HepG2 (cell line): ENCODE measurements at regions not wholly inside any gene's neighbourhood (a gene's known extent, or its start where the extent isn't known, plus 50 kb on each side); places are given as distances from the start of the nearest gene placed in this dataset.

ENCODE experiments used
- BRD4 ChIP-seq: sonication (generic); formaldehyde crosslinking; IDR thresholded peaks from 2 replicates; pipeline ENCODE4 v1.4.0; 2020; ENCODE audit warnings: missing genetic modification reagents
- ESRRA ChIP-seq: sonication (generic); formaldehyde crosslinking; IDR thresholded peaks from 2 replicates; pipeline ENCODE4 v1.5.1; 2020; ENCODE audit warnings: mild to moderate bottlenecking, low read depth, missing genetic modification reagents
- FOXK1 ChIP-seq: sonication (generic); formaldehyde crosslinking; IDR thresholded peaks from 2 replicates; pipeline ENCODE4 v1.4.0; 2020; ENCODE audit warnings: low read depth, missing genetic modification reagents, borderline replicate concordance
- JUN ChIP-seq: sonication (generic); formaldehyde crosslinking; IDR thresholded peaks from 2 replicates; pipeline ENCODE4 v1.4.0; 2020; ENCODE audit warnings: mild to moderate bottlenecking, missing genetic modification reagents
- YY1 ChIP-seq: IDR thresholded peaks from 2 replicates; pipeline ENCODE4 v1.6.1; 2011; ENCODE audit warnings: low read length, low read depth, moderate library complexity, mild to moderate bottlenecking; ENCODE audit not compliant: insufficient read depth, insufficient replicate concordance
- ZNF121 ChIP-seq: sonication (generic); formaldehyde crosslinking; IDR thresholded peaks from 2 replicates; pipeline ENCODE4 v1.5.0; 2020; ENCODE audit warnings: mild to moderate bottlenecking, missing genetic modification reagents
- ZNF510 ChIP-seq: sonication (generic); formaldehyde crosslinking; IDR thresholded peaks from 2 replicates; pipeline ENCODE4 v1.4.0; 2020; ENCODE audit warnings: low read depth, mild to moderate bottlenecking, missing genetic modification reagents
- ZNF724P ChIP-seq: sonication (generic); formaldehyde crosslinking; IDR thresholded peaks from 2 replicates; pipeline ENCODE4 v1.8.0; 2022; ENCODE audit warnings: missing genetic modification reagents, borderline replicate concordance
- TF ChIP-seq, protein P1 (sequence below): sonication (generic); formaldehyde crosslinking; conservative IDR thresholded peaks from 2 replicates; pipeline ENCODE4 v1.4.0; 2020; ENCODE audit warnings: missing genetic modification reagents
- TF ChIP-seq, protein P2 (sequence below), 2 experiments: IDR thresholded peaks; 2 replicates each; pipeline ENCODE4 v1.6.1; 2011 to 2012; ENCODE audit warnings: low read length in 2 of 2, borderline replicate concordance in 1 of 2, low read depth in 1 of 2, mild to moderate bottlenecking in 1 of 2, moderate library complexity in 1 of 2
- TF ChIP-seq, protein P3 (sequence below): sonication (generic); formaldehyde crosslinking; IDR thresholded peaks from 2 replicates; pipeline ENCODE4 v1.5.0; 2020; ENCODE audit warnings: mild to moderate bottlenecking, missing genetic modification reagents, moderate library complexity
- TF ChIP-seq, protein P4 (sequence below), 2 experiments: fragments of 450-650 bp in 1 of 2; sonication (generic) in 1 of 2; formaldehyde crosslinking; IDR thresholded peaks; 2 replicates each; pipeline versions ENCODE4 v1.5.0 to v1.8.0; 2020 to 2022; ENCODE audit warnings: mild to moderate bottlenecking in 1 of 2, missing genetic modification reagents in 1 of 2

DNA sequence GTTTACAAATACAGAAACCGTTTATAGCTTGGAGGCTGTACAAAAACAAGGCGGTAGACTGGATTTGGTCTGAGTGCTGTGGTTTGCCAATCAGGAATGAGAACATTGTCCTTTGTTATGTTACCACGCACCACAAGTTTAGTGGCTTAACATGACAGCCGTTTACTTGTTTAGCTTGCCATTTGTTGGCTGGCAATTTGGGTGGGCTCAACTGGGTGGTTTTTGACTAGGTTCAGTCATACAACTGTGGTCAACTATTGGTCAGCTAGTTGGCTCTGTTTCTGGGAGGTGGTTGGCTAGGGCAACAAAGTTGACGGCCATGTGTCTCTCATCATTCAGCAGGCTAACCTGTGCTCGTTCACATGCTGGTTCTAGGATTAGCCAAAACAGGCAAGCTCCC is 60.1 kb upstream of the SP8 start:
- TF ChIP-seq ZNF510 (CRISPR knock-in tag), result no peak
- no peak for TF ChIP-seq ZNF121 (CRISPR knock-in tag)
- no peak for TF ChIP-seq YY1
- TF ChIP-seq ZNF724P, result no peak
- TF ChIP-seq, protein P1, sequence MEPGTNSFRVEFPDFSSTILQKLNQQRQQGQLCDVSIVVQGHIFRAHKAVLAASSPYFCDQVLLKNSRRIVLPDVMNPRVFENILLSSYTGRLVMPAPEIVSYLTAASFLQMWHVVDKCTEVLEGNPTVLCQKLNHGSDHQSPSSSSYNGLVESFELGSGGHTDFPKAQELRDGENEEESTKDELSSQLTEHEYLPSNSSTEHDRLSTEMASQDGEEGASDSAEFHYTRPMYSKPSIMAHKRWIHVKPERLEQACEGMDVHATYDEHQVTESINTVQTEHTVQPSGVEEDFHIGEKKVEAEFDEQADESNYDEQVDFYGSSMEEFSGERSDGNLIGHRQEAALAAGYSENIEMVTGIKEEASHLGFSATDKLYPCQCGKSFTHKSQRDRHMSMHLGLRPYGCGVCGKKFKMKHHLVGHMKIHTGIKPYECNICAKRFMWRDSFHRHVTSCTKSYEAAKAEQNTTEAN, result no peak
- TF ChIP-seq, protein P2, sequence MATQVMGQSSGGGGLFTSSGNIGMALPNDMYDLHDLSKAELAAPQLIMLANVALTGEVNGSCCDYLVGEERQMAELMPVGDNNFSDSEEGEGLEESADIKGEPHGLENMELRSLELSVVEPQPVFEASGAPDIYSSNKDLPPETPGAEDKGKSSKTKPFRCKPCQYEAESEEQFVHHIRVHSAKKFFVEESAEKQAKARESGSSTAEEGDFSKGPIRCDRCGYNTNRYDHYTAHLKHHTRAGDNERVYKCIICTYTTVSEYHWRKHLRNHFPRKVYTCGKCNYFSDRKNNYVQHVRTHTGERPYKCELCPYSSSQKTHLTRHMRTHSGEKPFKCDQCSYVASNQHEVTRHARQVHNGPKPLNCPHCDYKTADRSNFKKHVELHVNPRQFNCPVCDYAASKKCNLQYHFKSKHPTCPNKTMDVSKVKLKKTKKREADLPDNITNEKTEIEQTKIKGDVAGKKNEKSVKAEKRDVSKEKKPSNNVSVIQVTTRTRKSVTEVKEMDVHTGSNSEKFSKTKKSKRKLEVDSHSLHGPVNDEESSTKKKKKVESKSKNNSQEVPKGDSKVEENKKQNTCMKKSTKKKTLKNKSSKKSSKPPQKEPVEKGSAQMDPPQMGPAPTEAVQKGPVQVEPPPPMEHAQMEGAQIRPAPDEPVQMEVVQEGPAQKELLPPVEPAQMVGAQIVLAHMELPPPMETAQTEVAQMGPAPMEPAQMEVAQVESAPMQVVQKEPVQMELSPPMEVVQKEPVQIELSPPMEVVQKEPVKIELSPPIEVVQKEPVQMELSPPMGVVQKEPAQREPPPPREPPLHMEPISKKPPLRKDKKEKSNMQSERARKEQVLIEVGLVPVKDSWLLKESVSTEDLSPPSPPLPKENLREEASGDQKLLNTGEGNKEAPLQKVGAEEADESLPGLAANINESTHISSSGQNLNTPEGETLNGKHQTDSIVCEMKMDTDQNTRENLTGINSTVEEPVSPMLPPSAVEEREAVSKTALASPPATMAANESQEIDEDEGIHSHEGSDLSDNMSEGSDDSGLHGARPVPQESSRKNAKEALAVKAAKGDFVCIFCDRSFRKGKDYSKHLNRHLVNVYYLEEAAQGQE (IDR thresholded peaks at IDR 0.05; ENCODE audit: borderline replicate concordance in 1 of 2, low read depth in 1 of 2, low read length in 2 of 2), result no peak
- TF ChIP-seq FOXK1, result no peak
- TF ChIP-seq BRD4 (CRISPR knock-in tag), result no peak
- TF ChIP-seq, protein P3, sequence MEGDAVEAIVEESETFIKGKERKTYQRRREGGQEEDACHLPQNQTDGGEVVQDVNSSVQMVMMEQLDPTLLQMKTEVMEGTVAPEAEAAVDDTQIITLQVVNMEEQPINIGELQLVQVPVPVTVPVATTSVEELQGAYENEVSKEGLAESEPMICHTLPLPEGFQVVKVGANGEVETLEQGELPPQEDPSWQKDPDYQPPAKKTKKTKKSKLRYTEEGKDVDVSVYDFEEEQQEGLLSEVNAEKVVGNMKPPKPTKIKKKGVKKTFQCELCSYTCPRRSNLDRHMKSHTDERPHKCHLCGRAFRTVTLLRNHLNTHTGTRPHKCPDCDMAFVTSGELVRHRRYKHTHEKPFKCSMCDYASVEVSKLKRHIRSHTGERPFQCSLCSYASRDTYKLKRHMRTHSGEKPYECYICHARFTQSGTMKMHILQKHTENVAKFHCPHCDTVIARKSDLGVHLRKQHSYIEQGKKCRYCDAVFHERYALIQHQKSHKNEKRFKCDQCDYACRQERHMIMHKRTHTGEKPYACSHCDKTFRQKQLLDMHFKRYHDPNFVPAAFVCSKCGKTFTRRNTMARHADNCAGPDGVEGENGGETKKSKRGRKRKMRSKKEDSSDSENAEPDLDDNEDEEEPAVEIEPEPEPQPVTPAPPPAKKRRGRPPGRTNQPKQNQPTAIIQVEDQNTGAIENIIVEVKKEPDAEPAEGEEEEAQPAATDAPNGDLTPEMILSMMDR (CRISPR knock-in tag), result no peak
- TF ChIP-seq JUN (CRISPR knock-in tag), result no peak
- no peak for TF ChIP-seq ESRRA (CRISPR knock-in tag)
- TF ChIP-seq, protein P4, sequence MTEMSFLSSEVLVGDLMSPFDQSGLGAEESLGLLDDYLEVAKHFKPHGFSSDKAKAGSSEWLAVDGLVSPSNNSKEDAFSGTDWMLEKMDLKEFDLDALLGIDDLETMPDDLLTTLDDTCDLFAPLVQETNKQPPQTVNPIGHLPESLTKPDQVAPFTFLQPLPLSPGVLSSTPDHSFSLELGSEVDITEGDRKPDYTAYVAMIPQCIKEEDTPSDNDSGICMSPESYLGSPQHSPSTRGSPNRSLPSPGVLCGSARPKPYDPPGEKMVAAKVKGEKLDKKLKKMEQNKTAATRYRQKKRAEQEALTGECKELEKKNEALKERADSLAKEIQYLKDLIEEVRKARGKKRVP (CRISPR knock-in tag; IDR thresholded peaks at IDR 0.05), result no peak
